Karpas-422 (cell line): ENCODE measurements at regions not wholly inside any gene's neighbourhood (a gene's known extent, or its start where the extent isn't known, plus 50 kb on each side); places are given as distances from the start of the nearest gene placed in this dataset.

Experiments
- DNase-seq: peaks from one replicate; pipeline ENCODE4 v3.0.0-alpha.2; 2015
- H2AFZ ChIP-seq: fragments of 200-600 bp; sonication (generic); 2 replicates; pipeline ENCODE4 v1.6.1; 2014; ENCODE audit warnings: antibody characterized with exemption, low read length, mixed read lengths
- H3K27ac ChIP-seq: fragments of 200-600 bp; sonication (generic); 2 replicates; pipeline ENCODE4 v1.5.1; 2014; ENCODE audit warnings: mild to moderate bottlenecking, low read length, moderate library complexity
- H3K27me3 ChIP-seq: fragments of 200-600 bp; sonication (generic); 2 replicates; pipeline ENCODE4 v1.6.1; 2014; ENCODE audit warnings: low read length, mixed read lengths
- H3K36me3 ChIP-seq: fragments of 200-600 bp; sonication (generic); 2 replicates; pipeline ENCODE4 v1.6.1; 2014; ENCODE audit warnings: low read length, mixed read lengths; ENCODE audit not compliant: insufficient read depth
- H3K4me1 ChIP-seq: fragments of 200-600 bp; sonication (generic); 2 replicates; pipeline ENCODE4 v1.6.1; 2014; ENCODE audit warnings: mild to moderate bottlenecking, low read length, mixed read lengths
- H3K4me2 ChIP-seq: fragments of 200-600 bp; sonication (generic); 2 replicates; pipeline ENCODE4 v1.6.1; 2014; ENCODE audit warnings: low read length, low read depth, mild to moderate bottlenecking; ENCODE audit not compliant: poor library complexity, severe bottlenecking
- H3K4me3 ChIP-seq: fragments of 200-600 bp; sonication (generic); 2 replicates; pipeline ENCODE4 v1.5.1; 2014; ENCODE audit warnings: mild to moderate bottlenecking, antibody characterized with exemption, low read length, mixed read lengths
- H3K79me2 ChIP-seq: fragments of 200-600 bp; sonication (generic); 2 replicates; pipeline ENCODE4 v1.6.1; 2014; ENCODE audit warnings: mild to moderate bottlenecking, low read length, mixed read lengths
- H3K9ac ChIP-seq: fragments of 200-600 bp; sonication (generic); 2 replicates; pipeline ENCODE4 v1.6.0; 2014; ENCODE audit warnings: low read length
- H3K9me2 ChIP-seq: fragments of 200-600 bp; sonication (generic), shearing (Covaris generic); replicated peaks from 2 replicates; pipeline ENCODE4 v1.6.0; 2014; ENCODE audit warnings: mild to moderate bottlenecking, low read length, moderate library complexity; ENCODE audit not compliant: insufficient read depth
- H3K9me3 ChIP-seq: fragments of 300-700, 200-600 bp; sonication (generic); 2 replicates; pipeline ENCODE4 v1.6.1; 2014; ENCODE audit warnings: low read length, mixed read lengths
- H4K20me1 ChIP-seq: fragments of 200-600 bp; sonication (generic); 2 replicates; pipeline ENCODE4 v1.6.1; 2014; ENCODE audit warnings: mild to moderate bottlenecking, antibody characterized with exemption, low read length, low read depth; ENCODE audit not compliant: insufficient read depth

- H3K4me2 ChIP-seq: no peak overlapping the region
- H3K4me3 ChIP-seq: no peak overlapping the region
- H4K20me1 ChIP-seq: no peaks in the 10 kb centered on the region
- no peak overlapping the region for H2AFZ ChIP-seq
- H3K36me3 ChIP-seq: no peaks in the 10 kb centered on the region
- no peaks in the 10 kb centered on the region for H3K9me2 ChIP-seq
- no peaks in the 10 kb centered on the region for H3K9me3 ChIP-seq
- no peak overlapping the region for H3K9ac ChIP-seq
- H3K27ac ChIP-seq: no peak overlapping the region
- H3K79me2 ChIP-seq: no peaks in the 10 kb centered on the region
- H3K4me1 ChIP-seq: peaks cover 22% of the 10 kb centered on the region
- peak; percentile 90 for DNase-seq
- H3K27me3 ChIP-seq: no peaks in the 10 kb centered on the region
Measured at GRCh38 chr14:65222440-65222858, 120.1 kb upstream of the MAX start.

GRCh38 chr14:65223636-65224035 lies 121.3 kb upstream of the MAX start:
- H3K27me3 ChIP-seq: no peaks in the 10 kb centered on the region
- no peaks in the 10 kb centered on the region for H3K36me3 ChIP-seq
- no peaks in the 10 kb centered on the region for H3K9me3 ChIP-seq
- DNase-seq: no peak
- H3K4me2 ChIP-seq: no peak overlapping the region
- H3K9me2 ChIP-seq: no peaks in the 10 kb centered on the region
- H3K4me3 ChIP-seq: no peak overlapping the region
- H3K27ac ChIP-seq: no peak overlapping the region
- no peak overlapping the region for H3K9ac ChIP-seq
- H3K4me1 ChIP-seq: peaks cover 30% of the 10 kb centered on the region
- no peaks in the 10 kb centered on the region for H3K79me2 ChIP-seq
- H2AFZ ChIP-seq: no peak overlapping the region
- H4K20me1 ChIP-seq: no peaks in the 10 kb centered on the region

GRCh38 chr14:65224799-65225198 lies 122.5 kb upstream of the MAX start:
- no peaks in the 10 kb centered on the region for H3K79me2 ChIP-seq
- H3K9ac ChIP-seq: no peak overlapping the region
- no peaks in the 10 kb centered on the region for H3K27me3 ChIP-seq
- no peak overlapping the region for H3K27ac ChIP-seq
- H3K36me3 ChIP-seq: no peaks in the 10 kb centered on the region
- no peak overlapping the region for H2AFZ ChIP-seq
- H4K20me1 ChIP-seq: no peaks in the 10 kb centered on the region
- no peak for DNase-seq
- peaks cover 42% of the 10 kb centered on the region for H3K4me1 ChIP-seq
- H3K9me2 ChIP-seq: no peaks in the 10 kb centered on the region
- no peaks in the 10 kb centered on the region for H3K9me3 ChIP-seq
- no peak overlapping the region for H3K4me3 ChIP-seq
- H3K4me2 ChIP-seq: no peak overlapping the region

GRCh38 chr14:65225299-65226159 lies 123.2 kb upstream of the MAX start:
- no peak overlapping the region for H3K9ac ChIP-seq
- H3K9me3 ChIP-seq: no peaks in the 10 kb centered on the region
- no peak for DNase-seq
- no peak overlapping the region for H3K27ac ChIP-seq
- H3K4me2 ChIP-seq: no peak overlapping the region
- H3K79me2 ChIP-seq: no peaks in the 10 kb centered on the region
- no peaks in the 10 kb centered on the region for H3K27me3 ChIP-seq
- no peaks in the 10 kb centered on the region for H3K36me3 ChIP-seq
- no peak overlapping the region for H3K4me3 ChIP-seq
- H3K9me2 ChIP-seq: no peaks in the 10 kb centered on the region
- H4K20me1 ChIP-seq: no peaks in the 10 kb centered on the region
- H3K4me1 ChIP-seq: peaks cover 49% of the 10 kb centered on the region
- no peak overlapping the region for H2AFZ ChIP-seq

- Histone ChIP-seq H3K9me3 (no peaks in the 10 kb centered on the region), H3K79me2 (no peaks in the 10 kb centered on the region), H3K4me2 (no peak overlapping the region), H3K4me1 (peaks cover 46% of the 10 kb centered on the region), H3K9ac (no peak overlapping the region), H3K9me2 (no peaks in the 10 kb centered on the region), H2AFZ (no peak overlapping the region), H3K27me3 (no peaks in the 10 kb centered on the region), H4K20me1 (no peaks in the 10 kb centered on the region), H3K27ac (no peak overlapping the region), H3K4me3 (no peak overlapping the region), H3K36me3 (no peaks in the 10 kb centered on the region)
- DNase-seq: no peak
Measured at GRCh38 chr14:65226824-65227604, 124.7 kb upstream of the MAX start.

- H3K27me3 ChIP-seq: no peaks in the 10 kb centered on the region
- H3K9ac ChIP-seq: no peak overlapping the region
- no peaks in the 10 kb centered on the region for H3K9me3 ChIP-seq
- H3K4me2 ChIP-seq: peak overlapping the region; percentile 88
- H2AFZ ChIP-seq: no peak overlapping the region
- H3K4me1 ChIP-seq: peaks cover 37% of the 10 kb centered on the region
- peak overlapping the region; percentile 71; the same call in 1 of the 2 replicates for H3K4me3 ChIP-seq
- no peaks in the 10 kb centered on the region for H3K36me3 ChIP-seq
- no peaks in the 10 kb centered on the region for H3K9me2 ChIP-seq
- H4K20me1 ChIP-seq: no peaks in the 10 kb centered on the region
- H3K27ac ChIP-seq: no peak overlapping the region
- DNase-seq: peak; percentile 94
- H3K79me2 ChIP-seq: no peaks in the 10 kb centered on the region
Measured at GRCh38 chr14:65228436-65228835, 126.1 kb upstream of the MAX start.

- H3K79me2 ChIP-seq: no peaks in the 10 kb centered on the region
- H3K27ac ChIP-seq: no peak overlapping the region
- H3K4me3 ChIP-seq: peak overlapping the region; percentile 71
- H3K9me3 ChIP-seq: no peaks in the 10 kb centered on the region
- DNase-seq: no peak
- H3K9me2 ChIP-seq: no peaks in the 10 kb centered on the region
- H3K27me3 ChIP-seq: no peaks in the 10 kb centered on the region
- H3K4me1 ChIP-seq: peaks cover 37% of the 10 kb centered on the region
- no peaks in the 10 kb centered on the region for H3K36me3 ChIP-seq
- peak overlapping the region; percentile 98 for H2AFZ ChIP-seq
- peak overlapping the region; percentile 88 for H3K4me2 ChIP-seq
- H4K20me1 ChIP-seq: no peaks in the 10 kb centered on the region
- peak overlapping the region; percentile 71 for H3K9ac ChIP-seq
Measured at GRCh38 chr14:65228956-65229747, 126.8 kb upstream of the MAX start.
